Fibroblast of mammary gland (primary cell): ENCODE measurements at regions not wholly inside any gene's neighbourhood (a gene's known extent, or its start where the extent isn't known, plus 50 kb on each side); places are given as distances from the start of the nearest gene placed in this dataset.

Experiments
- DNase-seq: peaks from one replicate; pipeline ENCODE4 v3.0.0-alpha.2; 2010; ENCODE audit warnings: low read depth
- H3K4me3 ChIP-seq: 2 replicates; pipeline ENCODE4 v1.5.1; 2011; ENCODE audit warnings: low read depth, mild to moderate bottlenecking, low read length, moderate library complexity; ENCODE audit not compliant: control insufficient read depth
- CTCF ChIP-seq: conservative IDR thresholded peaks from 2 replicates; pipeline ENCODE4 v1.5.1; 2011; ENCODE audit warnings: low read depth, low read length, inconsistent platforms; ENCODE audit not compliant: control insufficient read depth, insufficient read depth

- DNase-seq = no peak
- TF ChIP-seq CTCF = no peak
- no peak overlapping the region for H3K4me3 ChIP-seq
Observed at GRCh38 chr10:91724933-91725332, 73.3 kb upstream of the TNKS2 start.

- TF ChIP-seq CTCF = no peak
- H3K4me3 ChIP-seq = no peak overlapping the region
- no peak for DNase-seq
Observed at GRCh38 chr10:91713461-91714072, 80.7 kb upstream of the PPP1R3C start.

DNA sequence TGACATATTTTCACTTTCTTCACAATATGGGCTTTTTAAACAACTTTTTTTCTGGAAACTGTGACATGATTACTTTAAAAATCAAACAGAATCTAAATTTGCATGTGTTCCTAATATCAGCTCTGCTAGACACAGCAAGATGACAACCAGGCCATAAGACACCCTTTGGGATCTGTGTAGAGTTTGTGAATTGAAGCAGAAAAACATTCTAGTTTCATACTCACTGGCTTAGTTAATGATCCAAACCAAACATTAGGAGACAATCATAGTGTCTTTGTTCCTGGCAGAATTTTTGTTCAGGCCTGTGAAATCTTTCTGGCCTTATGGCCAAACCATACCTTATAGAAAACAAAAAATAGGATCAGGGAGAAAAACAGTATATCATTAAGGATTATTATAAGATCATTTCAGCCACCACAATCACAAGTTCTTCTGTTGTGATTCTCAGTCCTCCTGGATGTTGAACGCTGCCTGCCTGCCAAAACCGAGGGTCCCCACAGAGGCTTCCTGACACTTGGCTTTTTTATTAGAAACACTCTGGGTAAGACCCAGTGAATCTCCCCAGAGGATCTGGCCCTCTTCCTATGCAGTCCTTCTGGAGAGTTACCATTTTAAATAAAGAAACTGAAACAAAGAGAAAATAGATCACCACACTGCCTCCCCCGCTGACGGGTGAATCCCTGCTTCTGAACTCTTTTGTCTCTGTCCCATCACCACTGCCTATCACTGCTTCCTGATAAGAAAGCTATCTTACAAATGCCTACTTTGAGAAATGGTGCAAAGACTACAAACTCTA lies 79.2 kb upstream of the PPP1R3C start:
- no peak overlapping the region for H3K4me3 ChIP-seq
- no peak for TF ChIP-seq CTCF
- no peak for DNase-seq

GRCh38 chr10:91709394-91709798 lies 76.5 kb upstream of the PPP1R3C start:
- DNase-seq = peak; percentile 64
- H3K4me3 ChIP-seq = no peak overlapping the region
- no peak for TF ChIP-seq CTCF

GRCh38 chr10:91708174-91708861 lies 75.4 kb upstream of the PPP1R3C start:
- no peak for TF ChIP-seq CTCF
- no peak for DNase-seq
- H3K4me3 ChIP-seq = no peak overlapping the region

DNA sequence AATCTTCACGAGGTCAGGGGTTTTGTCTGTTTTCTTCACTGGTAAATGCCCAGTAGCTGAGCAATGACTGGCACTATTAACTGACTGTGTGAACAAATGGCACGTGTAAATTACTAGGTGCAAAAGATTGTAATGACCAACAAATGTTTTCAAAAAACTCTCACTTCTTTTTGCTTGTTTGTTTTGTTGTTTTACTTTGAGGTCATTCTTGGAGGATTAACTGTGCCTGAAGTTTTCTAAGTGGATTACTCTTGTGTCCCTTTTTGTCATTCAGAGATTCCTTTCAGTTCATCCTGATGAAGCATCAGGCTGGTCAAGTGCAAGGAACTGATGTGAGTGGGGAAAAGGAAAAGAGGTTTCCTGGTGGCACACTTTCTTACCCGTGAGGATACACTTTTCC lies 74.4 kb upstream of the PPP1R3C start:
- H3K4me3 ChIP-seq = no peak overlapping the region
- no peak for TF ChIP-seq CTCF
- no peak for DNase-seq
